ENCODE measurements at regions not wholly inside any gene's neighbourhood (a gene's known extent, or its start where the extent isn't known, plus 50 kb on each side); places are given as distances from the start of the nearest gene placed in this dataset.

DNA sequence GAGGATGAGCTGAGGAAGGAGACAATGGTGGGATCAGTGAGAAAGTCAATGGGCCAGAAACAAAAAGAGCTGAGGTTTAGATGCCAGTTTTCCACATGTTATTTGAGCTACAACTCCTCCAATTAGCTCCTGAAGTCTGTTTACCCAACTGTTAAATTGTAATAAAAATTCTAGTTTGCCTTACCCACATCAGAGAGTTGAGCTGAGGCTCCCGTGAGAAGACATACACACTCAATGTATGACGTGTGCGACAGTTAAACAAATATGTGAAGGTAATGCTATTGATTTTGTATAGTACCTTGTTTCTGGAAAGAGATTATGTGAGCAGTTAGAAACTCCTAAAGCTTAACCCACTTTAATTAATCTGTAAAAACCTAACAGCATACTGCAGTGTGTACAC, 318.1 kb upstream of the GRM7 start:
- Histone ChIP-seq H3K4me1 (ENCODE audit: control insufficient read depth in 1 of 2, low read depth in 2 of 2) (no peaks in the 10 kb centered on the region), H3K27ac (no peak overlapping the region), H3K27me3 (replicated peaks; ENCODE audit: insufficient read depth) (no peaks in the 10 kb centered on the region), H3K9me3 (no peaks in the 10 kb centered on the region), H3K36me3 (no peaks in the 10 kb centered on the region), H3K4me3 (no peak overlapping the region)
- DNase-seq (ENCODE audit: low spot score) (no peak), ATAC-seq (ENCODE audit: insufficient number of reproducible peaks, low FRiP score, low read depth) (no peak)
- TF ChIP-seq, protein P1, sequence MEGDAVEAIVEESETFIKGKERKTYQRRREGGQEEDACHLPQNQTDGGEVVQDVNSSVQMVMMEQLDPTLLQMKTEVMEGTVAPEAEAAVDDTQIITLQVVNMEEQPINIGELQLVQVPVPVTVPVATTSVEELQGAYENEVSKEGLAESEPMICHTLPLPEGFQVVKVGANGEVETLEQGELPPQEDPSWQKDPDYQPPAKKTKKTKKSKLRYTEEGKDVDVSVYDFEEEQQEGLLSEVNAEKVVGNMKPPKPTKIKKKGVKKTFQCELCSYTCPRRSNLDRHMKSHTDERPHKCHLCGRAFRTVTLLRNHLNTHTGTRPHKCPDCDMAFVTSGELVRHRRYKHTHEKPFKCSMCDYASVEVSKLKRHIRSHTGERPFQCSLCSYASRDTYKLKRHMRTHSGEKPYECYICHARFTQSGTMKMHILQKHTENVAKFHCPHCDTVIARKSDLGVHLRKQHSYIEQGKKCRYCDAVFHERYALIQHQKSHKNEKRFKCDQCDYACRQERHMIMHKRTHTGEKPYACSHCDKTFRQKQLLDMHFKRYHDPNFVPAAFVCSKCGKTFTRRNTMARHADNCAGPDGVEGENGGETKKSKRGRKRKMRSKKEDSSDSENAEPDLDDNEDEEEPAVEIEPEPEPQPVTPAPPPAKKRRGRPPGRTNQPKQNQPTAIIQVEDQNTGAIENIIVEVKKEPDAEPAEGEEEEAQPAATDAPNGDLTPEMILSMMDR (IDR thresholded peaks at IDR 0.05) = no peak

DNA sequence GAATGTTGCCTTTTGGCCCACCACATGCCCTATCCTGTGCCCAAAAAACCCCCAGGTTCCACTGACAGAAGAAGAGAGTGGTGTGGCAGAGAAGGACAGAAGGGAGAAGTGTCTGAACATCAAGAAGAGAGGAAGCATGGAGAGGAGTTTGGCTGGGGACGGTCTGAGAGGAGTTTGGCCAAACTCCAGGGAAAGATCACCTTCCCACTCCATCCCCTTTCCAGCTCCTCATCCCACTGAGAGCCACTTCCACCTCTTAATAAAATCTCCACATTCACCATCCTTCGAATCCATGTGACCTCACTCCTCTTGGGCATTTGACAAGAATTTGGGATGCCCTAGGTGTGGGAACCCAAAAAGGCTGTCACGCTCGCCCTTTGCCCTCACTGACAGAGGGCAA, 311.6 kb upstream of the GRM7 start:
- DNase-seq (ENCODE audit: low spot score) (no peak), ATAC-seq (ENCODE audit: insufficient number of reproducible peaks, low FRiP score, low read depth) (no peak)
- no peak overlapping the region for H3K27ac ChIP-seq
- TF ChIP-seq, protein P1 (IDR thresholded peaks at IDR 0.05) = no peak
- H3K4me1 ChIP-seq (ENCODE audit: control insufficient read depth in 1 of 2, low read depth in 2 of 2) = no peaks in the 10 kb centered on the region
- H3K27me3 ChIP-seq (replicated peaks; ENCODE audit: insufficient read depth) = no peaks in the 10 kb centered on the region
- no peak overlapping the region for H3K4me3 ChIP-seq
- no peaks in the 10 kb centered on the region for H3K36me3 ChIP-seq
- peaks cover 5% of the 10 kb centered on the region for H3K9me3 ChIP-seq

DNA sequence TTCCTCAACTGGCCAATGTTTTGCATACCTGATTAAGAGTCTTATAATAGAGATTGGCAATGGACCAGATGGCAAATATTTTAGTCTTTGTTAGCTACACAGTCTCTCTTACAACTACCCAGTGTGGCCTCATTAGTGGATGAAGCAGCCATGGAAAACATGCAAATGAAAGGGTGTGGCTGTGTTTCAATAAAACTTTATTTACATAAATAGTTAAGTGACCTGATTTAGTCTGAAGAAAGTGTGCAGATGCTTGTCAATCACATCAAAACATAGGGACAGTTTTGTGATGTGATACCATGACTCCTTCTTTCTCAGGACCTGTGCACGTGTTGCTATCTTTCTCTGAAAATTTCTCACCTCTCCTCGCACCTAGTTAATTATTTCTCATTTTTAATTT, 309.8 kb upstream of the GRM7 start:
- H3K36me3 ChIP-seq = no peaks in the 10 kb centered on the region
- DNase-seq (ENCODE audit: low spot score) (no peak), ATAC-seq (ENCODE audit: insufficient number of reproducible peaks, low FRiP score, low read depth) (no peak)
- H3K4me1 ChIP-seq (ENCODE audit: control insufficient read depth in 1 of 2, low read depth in 2 of 2) = no peaks in the 10 kb centered on the region
- H3K9me3 ChIP-seq = peaks cover 5% of the 10 kb centered on the region
- TF ChIP-seq, protein P1 (IDR thresholded peaks at IDR 0.05) = no peak
- H3K27ac ChIP-seq = no peak overlapping the region
- no peaks in the 10 kb centered on the region for H3K27me3 ChIP-seq (replicated peaks; ENCODE audit: insufficient read depth)
- H3K4me3 ChIP-seq = no peak overlapping the region

DNA sequence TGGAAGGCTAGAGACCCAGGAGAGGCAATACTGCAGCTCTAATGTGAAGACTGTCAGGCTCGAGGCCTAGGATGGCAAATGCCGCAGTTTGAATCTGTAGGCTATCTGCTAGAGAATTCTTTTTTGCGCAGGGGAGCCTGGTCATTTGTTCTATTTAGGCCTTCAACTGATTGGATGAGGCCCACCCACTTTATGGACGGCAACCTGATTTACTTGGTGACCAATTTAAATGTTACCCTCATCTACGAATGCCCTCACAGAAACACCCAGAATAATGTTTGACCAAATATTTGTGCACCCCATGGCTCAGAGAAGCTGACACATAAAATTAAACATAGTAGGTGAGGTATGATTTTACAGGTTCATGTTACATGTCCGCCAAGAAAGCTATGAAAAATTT, 300.7 kb upstream of the GRM7 start:
- TF ChIP-seq, protein P1 (IDR thresholded peaks at IDR 0.05) = no peak
- H3K27me3 ChIP-seq (replicated peaks; ENCODE audit: insufficient read depth) = no peaks in the 10 kb centered on the region
- ATAC-seq (ENCODE audit: insufficient number of reproducible peaks, low FRiP score, low read depth) (no peak), DNase-seq (ENCODE audit: low spot score) (no peak)
- no peaks in the 10 kb centered on the region for H3K36me3 ChIP-seq
- H3K4me1 ChIP-seq (ENCODE audit: control insufficient read depth in 1 of 2, low read depth in 2 of 2) = no peaks in the 10 kb centered on the region
- H3K4me3 ChIP-seq = no peak overlapping the region
- no peak overlapping the region for H3K27ac ChIP-seq
- no peaks in the 10 kb centered on the region for H3K9me3 ChIP-seq

DNA sequence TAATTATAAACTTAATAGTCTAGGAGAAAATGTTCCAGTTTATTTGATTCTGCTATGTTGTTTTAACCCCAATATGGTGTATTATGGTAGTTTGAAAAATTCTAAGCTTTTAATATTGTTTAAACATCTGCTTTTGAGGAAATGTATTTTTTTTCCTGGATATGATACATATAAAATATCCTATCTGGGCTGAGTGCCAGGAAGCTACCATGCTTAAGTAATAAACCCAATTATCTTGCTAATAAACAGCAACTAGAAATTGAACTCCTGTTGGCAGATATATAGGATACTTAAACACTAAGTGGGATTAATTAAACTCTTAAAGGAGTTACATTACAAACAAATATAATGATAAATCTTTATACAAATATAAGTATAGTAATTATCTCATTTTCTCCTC, 293.7 kb upstream of the GRM7 start:
- H3K27me3 ChIP-seq (replicated peaks; ENCODE audit: insufficient read depth) = no peaks in the 10 kb centered on the region
- H3K9me3 ChIP-seq = no peaks in the 10 kb centered on the region
- ATAC-seq (ENCODE audit: insufficient number of reproducible peaks, low FRiP score, low read depth) (no peak), DNase-seq (ENCODE audit: low spot score) (no peak)
- H3K36me3 ChIP-seq = no peaks in the 10 kb centered on the region
- H3K27ac ChIP-seq = no peak overlapping the region
- TF ChIP-seq, protein P1 (IDR thresholded peaks at IDR 0.05) = no peak
- H3K4me3 ChIP-seq = no peak overlapping the region
- no peaks in the 10 kb centered on the region for H3K4me1 ChIP-seq (ENCODE audit: control insufficient read depth in 1 of 2, low read depth in 2 of 2)
